HG03066 (cell line): ENCODE measurements at regions not wholly inside any gene's neighbourhood (a gene's known extent, or its start where the extent isn't known, plus 50 kb on each side); places are given as distances from the start of the nearest gene placed in this dataset.

Experiments
- ATAC-seq: cut with Tn5 transposase; IDR thresholded peaks from one replicate; pipeline ENCODE4 v1.9.1; 2021; ENCODE audit warnings: low read depth; ENCODE audit not compliant: unreplicated experiment

DNA sequence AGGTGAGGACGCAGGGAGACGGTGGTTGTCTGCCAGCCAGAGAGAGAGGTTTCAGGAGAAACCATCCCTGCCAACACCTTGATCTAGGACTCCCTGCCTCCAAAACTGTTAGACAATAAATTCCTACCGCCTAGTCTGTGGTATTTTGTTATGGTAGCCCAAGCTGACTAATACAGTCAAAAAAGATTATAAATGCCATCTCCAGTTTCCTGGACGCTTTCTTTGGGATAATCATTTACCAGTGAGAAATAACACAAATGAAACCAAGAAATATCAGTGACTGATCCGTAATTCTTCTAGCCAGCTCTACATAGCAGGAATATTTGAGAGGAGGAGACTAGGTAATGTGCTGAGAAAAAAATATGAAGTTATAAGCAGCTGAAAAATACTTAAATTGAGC, 707.8 kb upstream of the LMCD1 start:
- ATAC-seq, result no peak

- ATAC-seq, result no peak
These were observed 703.3 kb upstream of the LMCD1 start for GRCh38 chr3:7798276-7798675.

- no peak for ATAC-seq
These were observed 701.4 kb upstream of the LMCD1 start for GRCh38 chr3:7800006-7800780.

DNA sequence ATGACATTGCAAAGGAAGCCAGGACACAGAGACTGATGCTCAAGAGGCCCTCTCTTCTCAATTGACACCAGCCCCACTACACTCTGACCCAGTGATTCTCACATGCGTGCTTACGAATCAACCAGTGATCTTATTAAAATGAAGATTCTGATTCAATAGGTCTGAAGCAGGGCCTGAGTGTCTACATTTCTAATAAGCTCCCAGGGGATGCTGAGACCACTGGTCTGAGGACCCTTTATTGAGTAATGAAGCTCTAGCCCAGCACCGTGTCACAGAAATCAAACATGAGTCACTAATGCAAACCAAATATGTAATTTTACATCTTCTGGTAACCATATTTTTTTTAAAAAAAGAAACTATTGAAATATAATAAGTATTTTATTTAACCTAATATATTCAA, 689.1 kb upstream of the LMCD1 start:
- no peak for ATAC-seq

DNA sequence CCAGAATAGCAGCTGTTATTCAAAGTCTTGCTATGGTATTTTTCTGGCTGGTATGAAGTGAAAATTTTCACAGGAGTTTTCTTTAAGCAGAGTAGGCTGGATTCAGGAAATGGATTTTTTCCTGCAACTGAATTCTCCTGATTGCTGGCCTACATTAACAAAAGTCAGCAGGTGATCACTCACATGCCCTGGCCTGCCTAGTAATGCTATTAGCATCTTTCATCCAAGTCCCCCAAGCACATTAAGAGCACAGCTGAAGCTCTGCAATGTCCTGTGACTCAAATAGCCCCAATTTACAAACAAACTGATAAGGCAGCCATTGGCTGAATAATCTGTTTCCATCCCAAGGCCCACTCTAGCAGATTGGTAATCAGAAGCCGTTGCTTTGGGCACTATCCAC, 688.3 kb upstream of the LMCD1 start:
- no peak for ATAC-seq

GRCh38 chr3:7817239-7817638, 684.4 kb upstream of the LMCD1 start:
- ATAC-seq, result no peak

DNA sequence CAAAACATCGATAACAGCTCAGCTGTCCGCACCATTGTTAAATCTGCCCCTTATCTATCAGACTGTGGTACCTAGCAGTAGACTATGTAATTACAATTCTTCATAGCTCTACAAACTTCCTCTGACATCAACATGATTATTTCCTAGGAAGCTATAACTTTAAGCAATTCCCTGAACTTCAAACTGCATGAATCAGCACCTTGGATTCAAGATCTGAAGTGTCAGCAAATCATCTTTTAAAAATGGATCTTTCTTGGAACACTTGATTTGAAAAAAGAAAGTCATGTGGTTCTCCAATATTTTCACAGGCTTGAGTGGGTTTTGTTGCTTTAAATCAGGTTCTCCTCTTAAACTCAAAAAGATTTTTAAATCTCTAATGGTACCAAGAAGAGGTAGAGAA, 680.7 kb upstream of the LMCD1 start:
- ATAC-seq, result no peak

DNA sequence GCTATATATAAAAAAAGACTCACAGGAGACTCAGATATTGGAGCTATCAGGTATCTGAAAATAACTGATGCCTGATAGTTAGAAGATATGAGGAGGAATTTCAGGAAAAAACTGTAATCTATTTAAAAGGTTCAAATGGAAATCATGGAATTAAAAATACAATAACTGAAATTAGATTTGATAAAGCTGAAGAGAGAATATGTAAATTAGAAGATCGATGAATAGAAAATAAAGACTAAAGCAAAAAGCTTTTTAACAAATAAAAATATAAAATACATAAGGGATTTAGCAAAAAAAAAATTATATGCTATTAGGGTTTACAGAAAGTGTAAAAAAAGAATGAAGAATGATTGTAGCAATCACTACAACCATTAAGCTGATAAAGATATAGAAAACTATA, 679.8 kb upstream of the LMCD1 start:
- no peak for ATAC-seq

DNA sequence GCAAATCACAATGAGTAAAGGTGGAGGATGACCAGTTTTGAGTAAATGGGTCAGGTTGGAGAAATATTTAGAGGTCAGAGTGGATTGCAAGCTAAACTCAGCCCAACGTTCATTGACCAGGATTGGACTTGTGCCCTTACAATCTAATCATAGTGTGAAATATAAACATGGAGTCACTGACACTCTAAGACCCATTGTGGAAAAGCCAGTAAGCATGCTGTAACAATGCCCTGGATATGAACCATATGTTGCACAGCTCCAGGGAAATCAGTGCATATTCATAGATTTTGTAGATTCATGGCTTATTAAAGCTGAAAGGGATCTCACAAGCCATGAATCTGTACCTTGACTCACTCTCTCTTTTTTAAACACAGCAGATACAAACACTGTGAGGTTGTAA, 660.2 kb upstream of the LMCD1 start:
- ATAC-seq, result no peak

GRCh38 chr3:7843441-7843840, 658.2 kb upstream of the LMCD1 start:
- no peak for ATAC-seq

DNA sequence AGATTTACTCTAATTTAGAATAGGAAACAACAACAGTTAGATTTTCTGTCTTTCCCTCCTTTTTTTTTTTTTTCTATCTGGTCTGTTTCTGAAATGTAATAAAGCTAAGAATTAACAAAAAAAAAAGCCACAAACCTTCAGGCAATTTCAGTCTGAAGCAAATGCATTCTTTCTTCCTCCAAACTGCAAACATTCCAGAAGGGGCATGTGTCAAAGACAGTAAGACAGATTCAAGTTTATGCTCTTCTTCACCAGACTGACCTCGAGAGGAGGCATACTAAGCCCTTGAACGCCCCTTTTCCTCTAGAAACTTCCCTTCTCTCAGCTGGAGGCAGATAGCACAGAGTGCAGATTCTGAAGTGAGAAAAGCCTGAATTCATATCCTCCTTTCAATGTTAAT, 654.6 kb upstream of the LMCD1 start:
- ATAC-seq, result no peak

GRCh38 chr3:7847521-7847920, 654.1 kb upstream of the LMCD1 start:
- no peak for ATAC-seq

- no peak for ATAC-seq
These were observed 647.4 kb upstream of the LMCD1 start for GRCh38 chr3:7854266-7854665.

DNA sequence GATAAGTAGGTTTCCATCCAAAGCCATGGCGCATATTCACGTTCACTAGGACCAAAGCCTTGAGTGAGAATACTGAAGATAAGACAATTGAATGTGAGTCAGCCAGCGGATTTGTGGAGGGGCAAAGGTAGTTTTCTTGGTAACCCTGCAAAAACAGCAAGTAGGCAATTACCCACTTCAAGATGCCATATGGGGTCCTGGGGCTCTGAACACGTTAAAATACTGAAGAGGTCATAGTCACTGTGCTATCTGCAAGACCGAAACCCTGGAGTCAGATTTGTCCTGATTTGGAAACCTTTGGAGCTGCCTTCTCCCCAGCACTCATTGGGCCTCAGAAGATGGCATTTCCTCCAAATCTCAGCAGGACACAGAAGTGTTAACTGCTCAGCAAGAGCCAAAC, 646.9 kb upstream of the LMCD1 start:
- no peak for ATAC-seq

- ATAC-seq, result no peak
These were observed 636.0 kb upstream of the LMCD1 start for GRCh38 chr3:7865611-7866010.

GRCh38 chr3:7867587-7867986, 634.0 kb upstream of the LMCD1 start:
- no peak for ATAC-seq

DNA sequence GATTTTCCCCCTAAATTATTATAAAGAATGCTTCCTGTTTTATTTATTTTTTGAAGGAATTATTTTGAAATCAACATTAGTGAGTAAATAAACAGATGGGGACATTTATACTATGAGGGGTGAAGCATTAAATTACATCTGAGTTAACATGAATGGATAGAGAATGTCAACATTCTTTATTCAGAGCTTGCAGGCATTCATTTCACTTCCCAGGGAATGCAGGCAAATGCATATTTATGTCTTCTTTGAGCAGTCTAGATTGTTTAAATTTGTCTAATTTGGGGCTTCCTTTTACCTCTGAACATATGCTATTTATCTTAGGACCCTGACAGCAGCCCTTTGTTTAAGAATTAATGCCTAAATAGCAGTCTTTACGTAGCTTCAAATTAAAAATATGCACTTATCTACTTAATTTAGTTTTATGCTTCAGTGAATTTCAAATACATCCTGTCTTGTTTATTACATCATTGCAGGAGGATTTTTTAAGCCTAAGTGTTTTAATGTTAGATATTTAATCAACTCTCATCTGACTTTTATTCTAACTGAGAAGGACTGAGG, 630.5 kb upstream of the LMCD1 start:
- ATAC-seq, result no peak

DNA sequence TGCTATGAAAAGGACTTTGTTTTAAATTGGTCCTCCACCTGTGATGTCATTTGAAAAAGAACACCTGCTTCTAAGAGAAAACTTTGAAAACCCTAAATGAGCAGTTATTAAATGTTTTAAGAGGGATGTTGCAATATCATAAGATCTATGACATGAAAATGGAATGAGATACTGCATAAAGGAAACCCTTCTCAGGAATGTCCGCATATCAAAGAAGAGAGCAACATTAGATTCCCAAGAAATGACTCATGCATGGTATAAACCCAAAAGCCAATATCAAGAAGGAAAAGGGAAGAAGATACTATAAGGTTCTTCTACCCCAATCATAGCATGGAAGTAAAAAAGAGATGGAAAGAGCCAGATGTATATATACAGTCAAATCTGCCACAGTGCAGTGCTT, 627.5 kb upstream of the LMCD1 start:
- ATAC-seq, result no peak

DNA sequence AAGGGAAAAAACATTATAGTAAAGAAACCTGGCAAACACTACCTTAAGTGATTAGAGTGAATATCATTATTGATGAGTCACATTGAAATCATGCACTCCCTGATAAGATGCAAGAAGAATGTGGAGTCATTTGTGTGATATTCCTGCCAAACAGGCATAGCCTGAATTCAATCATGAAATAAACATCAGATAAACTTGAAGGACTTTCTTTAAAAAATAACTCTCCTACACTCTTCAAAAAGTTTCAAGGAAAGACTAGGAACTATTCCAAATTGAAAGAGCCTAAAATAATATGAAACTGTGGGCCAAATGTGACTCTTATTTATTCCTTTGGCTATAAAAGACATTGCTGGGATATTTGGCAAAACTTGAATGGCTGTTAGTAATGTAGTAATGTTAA, 625.7 kb upstream of the LMCD1 start:
- no peak for ATAC-seq

DNA sequence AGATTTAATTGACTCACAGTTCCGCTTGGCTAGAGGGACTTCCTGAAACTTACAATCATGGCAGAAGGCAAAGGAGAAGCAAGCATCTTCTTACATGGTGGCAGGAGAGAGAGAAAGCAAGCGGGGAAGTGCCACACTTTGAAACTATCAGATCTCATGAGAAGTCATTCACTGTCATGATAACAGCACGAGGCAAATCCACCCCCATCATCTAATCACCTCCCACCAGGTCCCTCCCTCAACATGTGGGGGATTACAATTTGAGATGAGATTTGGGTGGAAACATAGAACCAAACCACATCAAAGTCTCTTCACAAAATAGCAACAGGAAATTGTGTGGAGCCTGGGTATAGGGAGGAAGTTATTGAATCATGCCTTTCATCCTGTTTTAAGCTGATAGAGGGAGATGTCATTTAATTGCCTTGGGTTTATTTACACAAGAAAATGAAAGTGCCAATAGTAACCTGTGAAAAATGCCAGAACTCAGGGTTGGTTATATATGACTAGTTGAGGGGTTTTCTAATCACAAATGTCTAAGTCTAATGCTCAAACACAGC, 624.8 kb upstream of the LMCD1 start:
- no peak for ATAC-seq

- no peak for ATAC-seq
These were observed 624.3 kb upstream of the LMCD1 start for GRCh38 chr3:7877312-7877711.

GRCh38 chr3:7879572-7879971, 622.1 kb upstream of the LMCD1 start:
- ATAC-seq, result no peak
